Smooth muscle cell (in vitro differentiated cells): ENCODE measurements at regions not wholly inside any gene's neighbourhood (a gene's known extent, or its start where the extent isn't known, plus 50 kb on each side); places are given as distances from the start of the nearest gene placed in this dataset.

Source experiments
- DNase-seq: peaks from one replicate; lab custom pipeline; 2025; ENCODE audit not compliant: unreplicated experiment; lab: John Stamatoyannopoulos, UW
- H2AFZ ChIP-seq: fragments of 200-600 bp; sonication (generic); 2 replicates; pipeline ENCODE4 v1.6.0; 2016; ENCODE audit warnings: antibody characterized with exemption, low read depth, mild to moderate bottlenecking
- H3F3A ChIP-seq: fragments of 200-600 bp; sonication (generic); 2 replicates; pipeline ENCODE4 v1.6.0; 2017; ENCODE audit warnings: antibody characterized with exemption, low read depth
- H3K27ac ChIP-seq: fragments of 200-600 bp; sonication (generic); 2 replicates; pipeline ENCODE4 v1.5.1; 2016; ENCODE audit warnings: low read depth, mild to moderate bottlenecking
- H3K27me3 ChIP-seq: fragments of 200-600 bp; sonication (generic); 2 replicates; pipeline ENCODE4 v1.6.1; 2016; ENCODE audit warnings: low read depth, mild to moderate bottlenecking
- H3K36me3 ChIP-seq: fragments of 200-600 bp; sonication (generic); 2 replicates; pipeline ENCODE4 v1.5.1; 2016; ENCODE audit warnings: low read depth
- H3K4me1 ChIP-seq: fragments of 200-600 bp; sonication (generic); 2 replicates; pipeline ENCODE4 v1.5.1; 2016; ENCODE audit warnings: low read depth
- H3K4me2 ChIP-seq: fragments of 200-600 bp; sonication (generic); 2 replicates; pipeline ENCODE4 v1.6.0; 2016; ENCODE audit warnings: mild to moderate bottlenecking
- H3K4me3 ChIP-seq: fragments of 200-600 bp; sonication (generic); 2 replicates; pipeline ENCODE4 v1.5.1; 2016; ENCODE audit warnings: mild to moderate bottlenecking
- H3K79me2 ChIP-seq: fragments of 200-600 bp; sonication (generic); 2 replicates; pipeline ENCODE4 v1.6.0; 2016; ENCODE audit warnings: low read depth, mild to moderate bottlenecking
- H3K9ac ChIP-seq: fragments of 200-600 bp; sonication (generic); 2 replicates; pipeline ENCODE4 v1.6.0; 2016; ENCODE audit warnings: low read depth
- H3K9me3 ChIP-seq: fragments of 200-600 bp; sonication (generic); replicated peaks from 2 replicates; pipeline ENCODE4 v1.5.1; 2016; ENCODE audit warnings: low read depth
- H4K20me1 ChIP-seq: fragments of 200-600 bp; sonication (generic); 2 replicates; pipeline ENCODE4 v1.6.0; 2016; ENCODE audit warnings: low read depth
- CTCF ChIP-seq: fragments of 200-600 bp; sonication (generic); IDR thresholded peaks from 2 replicates; pipeline ENCODE4 v1.5.1; 2017; ENCODE audit warnings: borderline replicate concordance, mild to moderate bottlenecking, antibody characterized with exemption; ENCODE audit not compliant: insufficient read depth, poor library complexity, severe bottlenecking
- WGBS: methylation state at CpG from one replicate; pipeline ENCODE4 v1.1.7; 2016; ENCODE audit warnings: low lambda C conversion rate; 5-methylcytosine and 5-hydroxymethylcytosine counted together

GRCh38 chr20:55667024-55667423, 338.3 kb downstream of the CBLN4 start:
- no peak for DNase-seq
- Histone ChIP-seq H3K4me3 (no peak overlapping the region), H3K27me3 (no peaks in the 10 kb centered on the region), H3K9ac (no peak overlapping the region), H3K9me3 (no peaks in the 10 kb centered on the region), H3K79me2 (no peaks in the 10 kb centered on the region), H4K20me1 (no peaks in the 10 kb centered on the region), H3K36me3 (no peaks in the 10 kb centered on the region), H2AFZ (no peak overlapping the region), H3K4me2 (no peak overlapping the region), H3F3A (no peaks in the 10 kb centered on the region), H3K4me1 (no peaks in the 10 kb centered on the region), H3K27ac (no peak overlapping the region)
- 89% methylated on average over 4 of the region's 4 CpGs for WGBS
- no peak for TF ChIP-seq CTCF

GRCh38 chr20:55656231-55656775, 349.0 kb downstream of the CBLN4 start:
- Histone ChIP-seq H3K4me1 (no peaks in the 10 kb centered on the region), H3K4me2 (no peak overlapping the region), H2AFZ (no peak overlapping the region), H3K4me3 (no peak overlapping the region), H4K20me1 (no peaks in the 10 kb centered on the region), H3K9me3 (no peaks in the 10 kb centered on the region), H3K27ac (no peak overlapping the region), H3K9ac (no peak overlapping the region), H3K79me2 (no peaks in the 10 kb centered on the region), H3K27me3 (no peaks in the 10 kb centered on the region), H3K36me3 (no peaks in the 10 kb centered on the region), H3F3A (no peaks in the 10 kb centered on the region)
- WGBS, result 75% methylated on average over 3 of the region's 3 CpGs
- no peak for TF ChIP-seq CTCF
- no peak for DNase-seq

DNA sequence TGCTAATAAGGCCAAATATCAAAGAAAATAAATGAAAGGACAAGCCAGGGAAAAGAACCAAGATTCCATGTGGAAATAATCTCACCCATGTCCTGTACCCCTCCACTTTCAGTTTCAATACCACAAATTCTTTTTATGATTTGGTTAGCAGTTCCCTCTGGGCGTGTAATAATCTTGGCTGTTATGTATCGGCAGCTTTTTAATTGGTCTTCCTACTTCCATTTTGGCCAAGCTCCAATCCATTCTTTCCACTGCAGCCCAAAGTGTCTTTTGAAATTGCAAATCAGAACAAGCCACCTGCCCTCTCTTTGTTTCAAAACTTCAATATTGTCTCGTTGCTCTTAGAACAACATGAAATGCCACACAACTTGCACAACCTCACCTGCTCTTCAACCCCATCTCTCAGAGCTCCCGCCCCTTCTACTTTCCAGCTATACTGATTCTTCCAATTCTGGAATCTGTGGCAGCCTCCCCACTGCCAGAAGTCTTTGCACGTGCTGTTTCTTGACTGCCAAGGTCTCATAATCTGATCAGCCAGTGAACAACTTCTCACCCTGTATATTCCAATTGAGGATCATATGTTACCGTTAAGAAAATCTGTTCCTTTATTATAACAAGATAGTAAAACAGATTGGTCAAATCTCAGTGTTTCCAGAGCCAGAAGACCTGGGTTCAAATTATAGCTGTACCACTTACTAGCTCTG, 354.5 kb downstream of the CBLN4 start:
- H3K9ac ChIP-seq, result no peak overlapping the region
- no peak for DNase-seq
- H3K27me3 ChIP-seq, result no peaks in the 10 kb centered on the region
- no peaks in the 10 kb centered on the region for H3K36me3 ChIP-seq
- no peak for TF ChIP-seq CTCF
- no peak overlapping the region for H3K27ac ChIP-seq
- no peaks in the 10 kb centered on the region for H3K4me1 ChIP-seq
- 89% methylated on average over 6 of the region's 6 CpGs for WGBS
- H3K4me3 ChIP-seq, result no peak overlapping the region
- H3K4me2 ChIP-seq, result no peak overlapping the region
- H3K79me2 ChIP-seq, result no peaks in the 10 kb centered on the region
- H2AFZ ChIP-seq, result no peak overlapping the region
- H4K20me1 ChIP-seq, result no peaks in the 10 kb centered on the region
- no peaks in the 10 kb centered on the region for H3F3A ChIP-seq
- no peaks in the 10 kb centered on the region for H3K9me3 ChIP-seq

DNA sequence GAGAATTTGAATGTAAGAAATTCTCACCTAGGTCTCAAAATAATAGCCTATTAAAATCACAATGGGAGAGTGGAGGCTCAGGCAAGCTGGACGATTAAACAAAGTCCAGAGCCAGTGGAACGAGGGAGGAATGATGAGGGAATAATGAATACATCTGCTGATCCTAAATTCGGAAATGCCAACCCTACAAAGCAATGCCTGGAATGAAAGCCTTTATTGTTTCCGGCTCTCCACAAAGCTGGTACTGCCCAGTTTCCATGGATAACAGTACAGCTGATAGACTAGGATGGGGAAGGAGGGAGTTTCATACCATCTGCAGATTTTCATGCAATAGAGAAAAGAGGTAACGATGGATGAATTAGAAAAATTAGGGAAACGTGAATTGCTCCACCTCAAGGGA, 356.1 kb downstream of the CBLN4 start:
- DNase-seq, result no peak
- no peaks in the 10 kb centered on the region for H3K36me3 ChIP-seq
- no peak overlapping the region for H3K4me2 ChIP-seq
- H3K4me1 ChIP-seq, result no peaks in the 10 kb centered on the region
- no peaks in the 10 kb centered on the region for H4K20me1 ChIP-seq
- no peaks in the 10 kb centered on the region for H3F3A ChIP-seq
- no peaks in the 10 kb centered on the region for H3K79me2 ChIP-seq
- 78% methylated on average over 6 of the region's 6 CpGs for WGBS
- H2AFZ ChIP-seq, result no peak overlapping the region
- H3K27ac ChIP-seq, result no peak overlapping the region
- no peak overlapping the region for H3K4me3 ChIP-seq
- H3K9ac ChIP-seq, result no peak overlapping the region
- no peak for TF ChIP-seq CTCF
- no peaks in the 10 kb centered on the region for H3K9me3 ChIP-seq
- no peaks in the 10 kb centered on the region for H3K27me3 ChIP-seq
